SKM-1 treated with dmso at 0.1 percent for 144 hours (cell line): ENCODE measurements at regions not wholly inside any gene's neighbourhood (a gene's known extent, or its start where the extent isn't known, plus 50 kb on each side); places are given as distances from the start of the nearest gene placed in this dataset.

ENCODE experiments used
- DNase-seq: peaks from one replicate; lab custom pipeline; 2025; ENCODE audit not compliant: unreplicated experiment; lab: John Stamatoyannopoulos, UW

DNA sequence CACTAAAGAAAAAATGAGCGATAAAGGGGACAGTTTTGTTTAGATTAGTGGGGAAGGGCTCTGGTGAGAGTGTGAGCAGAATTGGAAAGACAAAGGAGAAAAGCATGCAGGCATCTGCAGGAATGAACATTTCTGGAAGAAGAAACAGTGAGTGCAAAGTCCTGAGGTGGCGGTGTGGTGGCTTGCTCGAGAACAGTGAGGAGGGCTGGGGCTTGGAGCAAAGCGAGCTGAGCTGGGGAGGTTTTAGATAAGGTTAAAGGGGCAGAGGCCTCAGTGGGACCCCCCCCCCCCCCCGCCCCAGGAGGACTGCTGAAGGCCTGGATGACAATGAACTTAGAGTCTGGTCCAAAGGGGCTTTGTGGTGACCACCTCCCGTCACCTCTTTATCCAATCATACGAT, 202.7 kb upstream of the MVB12B start:
- DNase-seq: no peak

GRCh38 chr9:126125177-126125576, 201.5 kb upstream of the MVB12B start:
- no peak for DNase-seq

DNA sequence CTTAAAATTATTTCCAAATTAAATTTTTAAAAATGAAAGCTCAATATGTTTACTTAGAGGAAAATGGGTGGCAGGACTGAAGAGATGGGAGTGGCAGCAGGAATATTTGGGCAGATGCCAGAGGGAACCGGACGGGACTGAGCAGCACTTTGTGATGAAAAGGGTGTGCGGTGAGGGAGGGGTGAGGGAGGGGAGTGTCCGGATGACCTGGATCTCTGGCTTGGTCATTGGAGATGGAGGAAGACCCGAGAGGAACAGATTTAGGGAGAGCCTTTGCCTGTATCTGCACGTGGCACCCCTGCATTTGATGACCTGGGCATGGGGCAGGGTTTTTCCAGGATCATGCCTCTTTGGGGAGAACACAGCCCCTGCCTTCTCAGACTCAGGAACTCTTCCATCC, 201.1 kb upstream of the MVB12B start:
- no peak for DNase-seq

GRCh38 chr9:126125992-126126409, 200.6 kb upstream of the MVB12B start:
- no peak for DNase-seq

GRCh38 chr9:126126807-126127206, 199.8 kb upstream of the MVB12B start:
- DNase-seq: no peak

DNA sequence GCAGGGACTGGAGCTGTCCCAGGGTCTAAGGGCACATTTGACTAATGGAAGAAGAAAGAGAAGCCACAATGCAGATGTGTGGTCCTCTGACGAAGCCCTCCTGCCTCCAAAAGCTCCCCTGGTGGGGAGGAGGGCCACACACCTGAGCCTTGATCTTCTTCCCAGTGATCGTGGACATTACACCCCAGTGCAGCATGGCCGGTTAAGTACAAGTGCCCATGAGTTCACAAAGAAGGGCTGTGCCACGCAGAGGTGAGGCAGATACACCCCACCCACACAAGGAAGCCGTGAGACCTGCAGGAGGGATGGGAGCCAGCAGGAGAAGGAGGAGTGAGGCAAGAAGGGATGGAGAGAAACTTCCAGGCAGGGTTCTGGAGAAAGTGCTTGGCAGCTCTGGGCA, 199.0 kb upstream of the MVB12B start:
- no peak for DNase-seq

DNA sequence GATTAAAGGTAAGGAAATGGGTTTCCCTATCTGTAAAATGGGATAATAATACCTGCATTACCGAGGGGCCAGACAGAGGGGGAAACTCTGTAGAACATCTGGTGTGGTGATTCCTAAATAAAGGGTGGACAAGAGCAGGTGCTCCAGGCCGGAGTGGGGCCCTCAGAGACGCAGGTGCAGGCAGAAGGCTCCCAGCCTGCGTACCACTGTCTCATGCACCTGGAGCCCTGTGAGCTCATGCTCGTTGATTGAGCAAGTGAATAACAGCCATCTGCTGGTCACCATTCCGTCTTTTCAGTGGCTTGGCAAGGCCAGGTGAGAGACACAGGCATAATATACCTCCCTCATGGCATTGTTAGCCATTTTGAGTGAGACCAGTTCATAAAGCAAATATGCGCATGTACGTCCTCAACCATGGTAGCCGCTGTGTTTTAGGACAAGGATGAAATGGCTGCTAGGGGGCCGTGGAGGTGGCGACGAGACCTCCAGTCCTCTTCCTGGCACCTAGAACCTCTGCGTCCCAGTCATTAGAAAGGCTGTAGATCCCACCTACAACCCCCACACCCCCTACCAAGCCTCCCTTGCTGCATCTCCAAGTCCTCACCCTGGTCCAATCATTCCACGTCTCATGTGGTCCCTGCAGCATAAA, 198.0 kb upstream of the MVB12B start:
- no peak for DNase-seq

- no peak for DNase-seq
These were observed 195.3 kb upstream of the MVB12B start for GRCh38 chr9:126131066-126132010.

DNA sequence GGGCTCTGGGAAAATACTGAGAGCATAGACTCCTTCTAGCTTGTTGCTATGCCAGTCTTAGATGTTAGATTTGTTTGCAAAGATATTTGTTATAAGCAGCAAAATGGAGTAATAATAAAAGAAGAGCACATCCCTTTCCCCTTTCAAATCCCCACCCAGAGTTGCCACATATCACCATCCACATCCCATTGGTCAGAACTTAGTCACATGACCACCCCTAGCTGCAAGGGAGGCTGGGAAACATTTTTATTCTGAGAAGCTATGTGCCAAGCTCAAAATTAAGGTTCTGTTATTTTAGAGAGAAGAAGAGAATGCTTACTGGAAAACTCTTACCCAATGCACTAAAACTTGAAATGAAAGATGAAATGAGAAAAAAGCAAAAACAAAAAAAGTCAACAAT, 193.9 kb upstream of the MVB12B start:
- no peak for DNase-seq

DNA sequence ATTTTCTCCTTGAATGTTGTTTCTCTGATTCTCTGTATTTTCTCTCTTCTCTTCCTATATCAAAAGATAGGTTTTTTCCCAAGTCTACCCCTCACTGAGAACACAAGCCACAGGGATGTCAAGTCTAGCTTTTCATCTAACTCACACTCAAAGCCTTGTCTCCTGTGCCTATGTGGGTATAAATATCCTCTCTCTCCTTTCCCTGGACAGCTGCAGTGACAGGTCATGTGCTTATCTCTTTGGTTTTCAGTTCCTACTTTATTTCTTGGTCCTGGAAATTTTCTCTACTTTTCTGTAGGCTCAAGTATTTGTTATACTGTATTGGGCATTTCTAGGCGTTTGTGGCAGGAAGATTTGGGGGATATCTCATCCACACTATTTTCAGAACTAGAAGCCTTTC, 182.4 kb upstream of the MVB12B start:
- no peak for DNase-seq

- DNase-seq: no peak
These were observed 181.8 kb upstream of the MVB12B start for GRCh38 chr9:126144603-126145456.

DNA sequence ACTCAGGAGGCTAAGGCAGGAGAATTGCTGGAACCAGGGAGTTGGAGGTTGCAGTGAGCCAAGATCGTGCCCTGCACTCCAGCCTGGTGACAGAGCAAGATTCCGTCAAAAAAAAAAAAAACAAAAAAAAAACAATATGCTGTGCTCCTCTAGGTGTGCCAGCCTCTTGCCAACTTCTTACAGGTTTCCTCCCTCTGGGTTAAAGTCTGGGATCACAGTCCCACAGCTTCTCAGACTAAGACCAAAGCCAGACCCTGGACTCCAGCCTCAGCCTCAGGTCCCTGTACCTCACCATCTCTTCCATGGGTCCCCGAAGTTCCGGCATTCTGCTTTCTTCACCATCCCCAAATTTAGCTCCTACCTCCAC, 180.8 kb upstream of the MVB12B start:
- no peak for DNase-seq

DNA sequence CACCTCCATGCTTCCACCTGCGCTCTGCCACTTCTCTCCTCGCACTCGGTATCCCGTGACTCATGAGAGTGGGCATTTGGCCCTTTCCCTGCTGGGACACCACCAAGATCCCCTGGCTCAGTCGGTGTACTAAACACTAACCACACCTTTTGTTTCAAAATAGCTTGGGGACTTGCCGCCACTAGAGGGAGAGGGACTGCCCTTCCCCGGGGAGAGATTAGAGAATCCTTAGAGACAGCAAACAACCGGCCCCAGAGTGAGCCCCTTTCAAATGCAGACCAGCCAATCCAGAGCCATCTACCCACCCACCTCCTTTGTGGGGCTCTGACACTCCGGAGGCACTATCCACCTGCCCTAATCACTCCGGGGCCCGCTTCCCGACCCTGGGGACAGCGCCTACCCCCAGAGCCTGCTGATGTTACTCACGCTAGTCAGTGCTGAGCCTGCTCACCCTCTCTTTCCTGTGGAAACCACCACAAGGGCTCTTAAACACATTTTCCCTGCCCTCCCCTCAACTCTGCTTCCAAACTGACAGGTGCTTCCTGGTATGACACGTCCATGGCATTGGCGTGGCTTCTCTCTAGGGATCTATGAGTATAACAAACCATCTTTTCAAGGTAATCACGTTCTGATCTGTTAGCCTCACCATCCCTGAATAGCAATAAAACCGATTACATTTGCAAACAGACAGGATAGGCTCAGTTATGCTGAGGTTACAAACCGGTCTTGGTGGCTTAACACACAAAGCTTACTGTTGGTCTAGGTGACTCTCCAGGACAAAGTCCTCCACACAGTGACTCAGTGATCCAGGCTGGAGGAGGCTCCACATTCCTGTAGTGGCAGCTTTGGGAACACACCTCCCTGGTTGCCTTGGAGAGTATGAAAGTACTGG, 180.1 kb upstream of the MVB12B start:
- no peak for DNase-seq

GRCh38 chr9:126147186-126147935, 179.3 kb upstream of the MVB12B start:
- DNase-seq: no peak

DNA sequence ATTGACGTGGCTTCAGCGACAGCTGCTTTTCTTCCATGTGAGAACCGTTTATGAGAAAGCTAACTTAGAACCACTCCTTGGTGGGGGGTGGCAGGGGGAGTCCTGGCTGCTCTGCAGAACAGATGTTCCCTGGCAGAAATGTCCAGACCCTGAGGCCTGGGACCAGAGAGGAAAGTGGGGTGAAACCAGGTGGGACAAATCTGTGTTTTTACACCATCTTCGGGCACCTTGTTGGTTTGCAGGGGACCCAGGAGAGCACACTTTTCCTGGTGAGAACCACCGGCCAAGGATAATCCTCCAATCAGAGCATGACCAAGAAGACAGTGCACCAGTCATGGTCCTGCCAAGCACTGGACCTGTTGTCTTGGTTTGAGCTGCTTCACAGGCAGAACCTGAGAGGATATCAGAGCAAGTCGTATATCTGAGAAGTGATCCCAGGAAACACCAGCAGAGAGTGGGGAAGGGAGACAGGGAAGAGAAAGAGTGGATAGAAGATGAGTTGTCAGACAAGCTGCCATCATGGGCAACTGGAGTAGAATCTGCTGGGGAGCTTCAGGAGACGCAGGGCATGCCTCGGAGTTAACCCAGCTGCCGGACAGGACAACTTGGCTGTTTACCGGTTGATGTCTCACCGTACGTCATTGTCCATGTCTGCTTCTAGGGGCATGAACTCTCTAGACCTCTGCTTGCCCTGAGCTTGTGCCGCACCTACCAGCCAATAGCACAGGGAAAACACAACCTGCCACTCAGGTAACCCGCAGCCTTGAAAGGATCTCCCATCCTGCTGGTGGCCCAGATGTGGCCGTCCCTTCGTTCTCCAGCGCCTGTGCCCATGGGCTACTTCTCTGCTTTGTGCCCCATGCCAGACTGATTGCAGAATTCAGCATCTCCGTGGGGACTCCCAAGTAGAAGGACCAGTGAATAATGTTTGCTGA, 178.4 kb upstream of the MVB12B start:
- DNase-seq: no peak

DNA sequence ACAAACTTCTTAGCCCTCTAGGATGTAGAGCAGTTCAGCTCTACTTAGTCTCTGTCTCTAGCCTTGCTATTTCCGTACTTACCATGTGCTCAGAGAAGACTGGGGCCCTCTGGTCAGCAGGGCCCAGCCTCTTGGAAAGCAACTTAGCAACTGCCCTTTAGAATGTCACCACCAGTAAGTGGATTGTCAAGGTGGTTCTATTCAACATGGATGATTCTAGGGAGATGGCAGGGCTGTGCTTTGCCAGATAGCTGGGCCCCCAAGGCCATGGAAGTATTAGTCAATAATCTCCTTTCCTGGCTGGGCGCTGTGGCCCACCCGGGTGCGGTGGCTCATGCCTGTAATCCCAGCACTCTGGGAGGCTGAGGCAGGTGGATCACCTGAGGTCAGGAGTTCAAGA, 177.6 kb upstream of the MVB12B start:
- no peak for DNase-seq

GRCh38 chr9:126149661-126150060, 177.0 kb upstream of the MVB12B start:
- no peak for DNase-seq

DNA sequence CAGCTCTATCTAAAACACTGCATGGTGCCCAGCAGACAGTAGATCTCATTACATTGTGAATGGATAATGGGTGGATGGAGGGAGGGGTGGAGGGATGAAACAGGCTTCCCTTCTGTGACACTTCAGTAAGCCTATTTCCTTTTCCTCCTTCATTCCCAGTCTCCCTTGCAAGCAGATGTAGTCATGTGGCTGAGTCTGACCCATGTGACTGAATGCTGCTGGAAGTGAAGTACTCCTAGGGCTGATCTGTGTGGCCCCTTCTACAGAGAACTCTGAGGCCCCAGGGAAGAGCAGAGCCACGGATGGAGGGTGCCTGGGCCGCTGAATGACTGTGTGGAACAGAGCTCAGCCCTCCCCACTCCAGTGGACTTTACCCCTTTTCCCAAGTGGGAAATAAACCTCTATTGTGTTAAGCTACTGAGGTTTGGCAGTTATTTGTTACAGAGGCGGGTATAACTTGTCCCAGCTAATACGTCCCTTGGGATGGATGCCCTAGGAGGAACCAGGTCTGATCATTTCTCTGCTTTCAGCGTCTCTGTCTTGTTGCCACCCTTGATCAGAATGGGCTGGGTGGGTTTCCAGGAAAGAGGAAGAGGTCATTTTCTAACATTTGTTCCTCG, 176.1 kb upstream of the MVB12B start:
- no peak for DNase-seq
